ENCODE measurements at regions not wholly inside any gene's neighbourhood (a gene's known extent, or its start where the extent isn't known, plus 50 kb on each side); places are given as distances from the start of the nearest gene placed in this dataset.

DNA sequence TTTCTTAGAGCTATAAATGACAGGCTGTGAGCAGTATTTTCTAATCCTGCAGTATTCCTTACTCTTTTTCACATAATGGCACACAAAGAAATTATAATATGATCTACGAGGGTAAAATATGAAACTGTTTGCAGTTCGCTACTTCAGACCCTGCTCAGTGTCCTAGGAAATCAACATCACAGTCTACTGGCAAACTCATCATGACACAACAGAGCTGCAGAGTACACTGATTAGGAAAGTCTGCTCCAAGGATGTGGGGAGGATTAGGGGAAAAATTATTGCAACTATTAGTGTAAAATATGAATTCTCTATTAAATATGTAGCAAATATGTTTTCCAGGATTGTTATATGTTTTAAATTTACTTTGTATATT lies 149.2 kb upstream of the REG3G start:
- H3K27ac ChIP-seq (ENCODE audit: extremely low read length, insufficient read depth, low read length) = no peak overlapping the region
- DNase-seq (ENCODE audit: low spot score) (no peak), FAIRE-seq (no peak), ATAC-seq (no peak)
- H3K4me3 ChIP-seq (replicated peaks in 1 of 3; ENCODE audit: insufficient read depth in 1 of 3, low read depth in 2 of 3, low read length in 3 of 3) = no peak overlapping the region
- no peaks in the 10 kb centered on the region for H4K20me1 ChIP-seq (ENCODE audit: insufficient read depth, low read length)
- H3K9me3 ChIP-seq (ENCODE audit: low read length) = no peaks in the 10 kb centered on the region
- ChIA-PET POLR2A (no interaction called here), CTCF (ENCODE audit: low intra/inter-chr PET ratio, low total read pairs) (no interaction called here)
- WGBS (ENCODE audit: low lambda C conversion rate) = 3% methylated on average over 2 of the region's 2 CpGs
- no peaks in the 10 kb centered on the region for H3K79me2 ChIP-seq (ENCODE audit: insufficient read depth, low read length)
- H3K36me3 ChIP-seq (replicated peaks in 1 of 2; ENCODE audit: control insufficient read depth in 1 of 2, insufficient read depth in 2 of 2, low read length in 2 of 2) = no peaks in the 10 kb centered on the region
- in situ Hi-C loops (cut with HindIII; ENCODE audit: extremely low pct_ligation_motif_present, low pct_unique_long_range_greater_than_20kb) = no loop called here
- TF ChIP-seq ZNF691 (CRISPR knock-in tag; IDR thresholded peaks at IDR 0.05; ENCODE audit: borderline replicate concordance, low read depth) = no peak
- TF ChIP-seq ZNF44 (CRISPR knock-in tag; IDR thresholded peaks at IDR 0.05) = no peak
- no peak for TF ChIP-seq FOXA3 (CRISPR knock-in tag; IDR thresholded peaks at IDR 0.05)
- TF ChIP-seq, protein P1, sequence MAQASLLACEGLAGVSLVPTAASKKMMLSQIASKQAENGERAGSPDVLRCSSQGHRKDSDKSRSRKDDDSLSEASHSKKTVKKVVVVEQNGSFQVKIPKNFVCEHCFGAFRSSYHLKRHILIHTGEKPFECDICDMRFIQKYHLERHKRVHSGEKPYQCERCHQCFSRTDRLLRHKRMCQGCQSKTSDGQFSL (CRISPR knock-in tag; IDR thresholded peaks at IDR 0.05) = no peak
- no peak for TF ChIP-seq ZNF512 (CRISPR knock-in tag; IDR thresholded peaks at IDR 0.05)
- TF ChIP-seq SRF (IDR thresholded peaks at IDR 0.05; ENCODE audit: low read depth, low read length) = no peak
- TF ChIP-seq ZNF883 (CRISPR knock-in tag; IDR thresholded peaks at IDR 0.05; ENCODE audit: not compliant biosample characterization) = no peak
- TF ChIP-seq ZKSCAN1 (IDR thresholded peaks at IDR 0.05; ENCODE audit: low read length) = no peak
- TF ChIP-seq NFKBIZ (CRISPR knock-in tag; IDR thresholded peaks at IDR 0.05) = no peak
- no peak for TF ChIP-seq POLR2A (IDR thresholded peaks at IDR 0.05; ENCODE audit: insufficient read depth in 1 of 2, low read depth in 2 of 2, low read length in 2 of 2)
- no peak for TF ChIP-seq ZNF234 (CRISPR knock-in tag; conservative IDR thresholded peaks at IDR 0.05)
- TF ChIP-seq ZFP82 (CRISPR knock-in tag; IDR thresholded peaks at IDR 0.05; ENCODE audit: borderline replicate concordance) = no peak
- no peak for TF ChIP-seq CEBPB (IDR thresholded peaks at IDR 0.05; ENCODE audit: borderline replicate concordance, low read depth, low read length)
- no peak for TF ChIP-seq ZNF639 (CRISPR knock-in tag; conservative IDR thresholded peaks at IDR 0.05)
- H3K27me3 ChIP-seq (ENCODE audit: control insufficient read depth in 1 of 2, insufficient read depth in 2 of 2, low read length in 2 of 2) = no peaks in the 10 kb centered on the region
- no peak overlapping the region for H3K9ac ChIP-seq (ENCODE audit: insufficient read depth, low read depth, low read length)
- H3K4me2 ChIP-seq (ENCODE audit: low read depth, low read length) = no peak overlapping the region
- H2AFZ ChIP-seq (ENCODE audit: low read length) = peak overlapping the region; percentile 16
- no TSS peak for BruUV-seq (replicated peaks)
- intact Hi-C loops (cut with micrococcal nuclease; ENCODE audit: unreplicated experiment) = no loop called here
- H3K4me1 ChIP-seq (ENCODE audit: insufficient read depth, low read length) = no peaks in the 10 kb centered on the region

Data from HepG2 (cell line).